ENCODE measurements at regions not wholly inside any gene's neighbourhood (a gene's known extent, or its start where the extent isn't known, plus 50 kb on each side); places are given as distances from the start of the nearest gene placed in this dataset.

GRCh38 chr13:74201530-74201929, 67.3 kb upstream of the KLF12 start (continued):
- TF ChIP-seq, protein P1, sequence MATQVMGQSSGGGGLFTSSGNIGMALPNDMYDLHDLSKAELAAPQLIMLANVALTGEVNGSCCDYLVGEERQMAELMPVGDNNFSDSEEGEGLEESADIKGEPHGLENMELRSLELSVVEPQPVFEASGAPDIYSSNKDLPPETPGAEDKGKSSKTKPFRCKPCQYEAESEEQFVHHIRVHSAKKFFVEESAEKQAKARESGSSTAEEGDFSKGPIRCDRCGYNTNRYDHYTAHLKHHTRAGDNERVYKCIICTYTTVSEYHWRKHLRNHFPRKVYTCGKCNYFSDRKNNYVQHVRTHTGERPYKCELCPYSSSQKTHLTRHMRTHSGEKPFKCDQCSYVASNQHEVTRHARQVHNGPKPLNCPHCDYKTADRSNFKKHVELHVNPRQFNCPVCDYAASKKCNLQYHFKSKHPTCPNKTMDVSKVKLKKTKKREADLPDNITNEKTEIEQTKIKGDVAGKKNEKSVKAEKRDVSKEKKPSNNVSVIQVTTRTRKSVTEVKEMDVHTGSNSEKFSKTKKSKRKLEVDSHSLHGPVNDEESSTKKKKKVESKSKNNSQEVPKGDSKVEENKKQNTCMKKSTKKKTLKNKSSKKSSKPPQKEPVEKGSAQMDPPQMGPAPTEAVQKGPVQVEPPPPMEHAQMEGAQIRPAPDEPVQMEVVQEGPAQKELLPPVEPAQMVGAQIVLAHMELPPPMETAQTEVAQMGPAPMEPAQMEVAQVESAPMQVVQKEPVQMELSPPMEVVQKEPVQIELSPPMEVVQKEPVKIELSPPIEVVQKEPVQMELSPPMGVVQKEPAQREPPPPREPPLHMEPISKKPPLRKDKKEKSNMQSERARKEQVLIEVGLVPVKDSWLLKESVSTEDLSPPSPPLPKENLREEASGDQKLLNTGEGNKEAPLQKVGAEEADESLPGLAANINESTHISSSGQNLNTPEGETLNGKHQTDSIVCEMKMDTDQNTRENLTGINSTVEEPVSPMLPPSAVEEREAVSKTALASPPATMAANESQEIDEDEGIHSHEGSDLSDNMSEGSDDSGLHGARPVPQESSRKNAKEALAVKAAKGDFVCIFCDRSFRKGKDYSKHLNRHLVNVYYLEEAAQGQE (IDR thresholded peaks at IDR 0.05; ENCODE audit: unreplicated experiment): no peak
- TF ChIP-seq EZH2 (IDR thresholded peaks at IDR 0.05; ENCODE audit: low read depth, unreplicated experiment): no peak
- no peak for TF ChIP-seq ZNF331 (CRISPR knock-in tag; IDR thresholded peaks at IDR 0.05; ENCODE audit: low read depth)
- TF ChIP-seq CREB1 (CRISPR knock-in tag; IDR thresholded peaks at IDR 0.05; ENCODE audit: low read depth): no peak
- no peak for TF ChIP-seq EZH2phosphoT487 (IDR thresholded peaks at IDR 0.05; ENCODE audit: unreplicated experiment)
- no peak for TF ChIP-seq STAT1 (IDR thresholded peaks at IDR 0.05; ENCODE audit: unreplicated experiment)
- no peak for TF ChIP-seq CTCF (conservative IDR thresholded peaks at IDR 0.05; ENCODE audit: low read depth in 2 of 2)
- no peak for TF ChIP-seq ZNF114 (CRISPR knock-in tag; IDR thresholded peaks at IDR 0.05)
- TF ChIP-seq NANOG (IDR thresholded peaks at IDR 0.05; ENCODE audit: borderline replicate concordance): no peak
- no peak for TF ChIP-seq POLR2AphosphoS5 (IDR thresholded peaks at IDR 0.05; ENCODE audit: low read depth)
- TF ChIP-seq ETS1 (IDR thresholded peaks at IDR 0.05): no peak
- no peak for TF ChIP-seq JUNB (IDR thresholded peaks at IDR 0.05; ENCODE audit: unreplicated experiment)

DNA sequence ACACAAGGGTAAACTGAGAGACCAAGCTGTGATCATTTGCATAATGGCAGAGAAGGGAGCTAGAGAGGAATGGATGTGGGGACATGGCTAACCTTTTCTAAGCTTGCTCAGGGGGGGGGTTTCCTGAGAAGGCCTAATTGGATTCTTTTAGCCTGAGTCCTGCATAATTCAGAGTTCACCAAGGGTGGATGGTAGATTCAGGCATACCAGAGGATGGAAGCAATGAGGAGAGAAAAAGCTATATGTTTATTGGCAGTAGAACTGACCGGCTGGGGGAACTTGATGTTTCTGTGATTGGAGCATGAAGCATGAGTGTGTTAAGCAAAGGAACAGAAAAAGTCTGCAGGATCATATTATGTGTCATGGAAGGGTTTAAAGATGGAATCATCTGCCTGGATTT, 65.9 kb upstream of the KLF12 start:
- H3K27me3 ChIP-seq (ENCODE audit: insufficient read depth): no peaks in the 10 kb centered on the region
- H3K4me1 Mint-ChIP-seq: peaks cover 6% of the 10 kb centered on the region; the same call in 1 of the 3 replicates
- ATAC-seq (no peak), DNase-seq (ENCODE audit: low spot score) (no peak)
- no peak overlapping the region for H3K4me3 ChIP-seq
- no peaks in the 10 kb centered on the region for H3F3A ChIP-seq (replicated peaks; ENCODE audit: low read depth)
- no peak overlapping the region for H3K4me3 Mint-ChIP-seq
- H3K27me3 Mint-ChIP-seq (ENCODE audit: insufficient read depth, low read depth, poor library complexity): no peaks in the 10 kb centered on the region
- peaks cover 10% of the 10 kb centered on the region; the same call in 1 of the 3 replicates for H3K36me3 Mint-ChIP-seq (ENCODE audit: low read depth)
- peaks cover 20% of the 10 kb centered on the region for H3K9me3 Mint-ChIP-seq
- H3K4me1 ChIP-seq (ENCODE audit: insufficient read depth): no peaks in the 10 kb centered on the region
- H3K4me2 ChIP-seq: no peak overlapping the region
- H3K27ac Mint-ChIP-seq: no peak overlapping the region
- H3K79me2 ChIP-seq (replicated peaks; ENCODE audit: insufficient read depth): no peaks in the 10 kb centered on the region
- H3K9me2 ChIP-seq (ENCODE audit: insufficient read depth): no peaks in the 10 kb centered on the region
- H2AFZ ChIP-seq: no peak overlapping the region
- H3K36me3 ChIP-seq (ENCODE audit: insufficient read depth): no peaks in the 10 kb centered on the region
- H3K27ac ChIP-seq (ENCODE audit: low read depth): no peak overlapping the region
- H4K20me1 ChIP-seq (replicated peaks; ENCODE audit: insufficient read depth): no peaks in the 10 kb centered on the region
- TF ChIP-seq ETS1 (IDR thresholded peaks at IDR 0.05): no peak
- no peak for TF ChIP-seq ZNF331 (CRISPR knock-in tag; IDR thresholded peaks at IDR 0.05; ENCODE audit: low read depth)
- no peak for TF ChIP-seq EZH2 (IDR thresholded peaks at IDR 0.05; ENCODE audit: low read depth, unreplicated experiment)
- no peak for TF ChIP-seq POLR2AphosphoS5 (IDR thresholded peaks at IDR 0.05; ENCODE audit: low read depth)
